ENCODE measurements at regions not wholly inside any gene's neighbourhood (a gene's known extent, or its start where the extent isn't known, plus 50 kb on each side); places are given as distances from the start of the nearest gene placed in this dataset.

- H3K4me3 ChIP-seq (ENCODE audit: low read length), result no peak overlapping the region
- no peak for DNase-seq
- no peak overlapping the region for H3K27ac Mint-ChIP-seq
- no peak for ATAC-seq
- no peaks in the 10 kb centered on the region for H3K36me3 ChIP-seq (ENCODE audit: control insufficient read depth, insufficient read depth, low read length)
- no peak overlapping the region for H3K27ac ChIP-seq (ENCODE audit: low read length)
- TF ChIP-seq CTCF (IDR thresholded peaks at IDR 0.05), result no peak
- intact Hi-C loops (cut with micrococcal nuclease), result no loop called here
- H3K9me3 ChIP-seq (ENCODE audit: control insufficient read depth, insufficient read depth, low read length), result no peaks in the 10 kb centered on the region
- no peaks in the 10 kb centered on the region for H3K4me1 Mint-ChIP-seq
- H3K36me3 Mint-ChIP-seq, result no peaks in the 10 kb centered on the region
- H3K9me3 Mint-ChIP-seq, result peaks cover 4 to 9% of the 10 kb centered on the region in 2 donors
- H3K4me3 Mint-ChIP-seq, result no peak overlapping the region
- H3K4me1 ChIP-seq (ENCODE audit: control insufficient read depth, insufficient read depth, low read length), result no peaks in the 10 kb centered on the region
- H3K27me3 ChIP-seq (ENCODE audit: control insufficient read depth, insufficient read depth, low read length), result no peaks in the 10 kb centered on the region
- H3K27me3 Mint-ChIP-seq (ENCODE audit: low read depth in 2 of 2), result peaks cover 0 to 2% of the 10 kb centered on the region in 2 donors
- 60% methylated on average over 1 of the region's 2 CpGs for WGBS (ENCODE audit: insufficient coverage)
Observed at GRCh38 chr3:22887664-22888291, 315.3 kb upstream of the UBE2E2 start.

- Histone ChIP-seq H3K27ac (ENCODE audit: low read length) (no peak overlapping the region), H3K4me1 (ENCODE audit: control insufficient read depth, insufficient read depth, low read length) (no peaks in the 10 kb centered on the region), H3K27me3 (ENCODE audit: control insufficient read depth, insufficient read depth, low read length) (no peaks in the 10 kb centered on the region), H3K4me3 (ENCODE audit: low read length) (no peak overlapping the region), H3K9me3 (ENCODE audit: control insufficient read depth, insufficient read depth, low read length) (no peaks in the 10 kb centered on the region), H3K36me3 (ENCODE audit: control insufficient read depth, insufficient read depth, low read length) (no peaks in the 10 kb centered on the region)
- 86% methylated on average over 1 of the region's 2 CpGs for WGBS (ENCODE audit: insufficient coverage)
- TF ChIP-seq CTCF (IDR thresholded peaks at IDR 0.05), result no peak
- DNase-seq, result no peak
- Mint-ChIP-seq H3K9me3 (peaks cover 6 to 12% of the 10 kb centered on the region in 2 donors), H3K27ac (no peak overlapping the region), H3K4me1 (no peaks in the 10 kb centered on the region), H3K27me3 (ENCODE audit: low read depth in 2 of 2) (peaks cover 0 to 2% of the 10 kb centered on the region in 2 donors), H3K36me3 (no peaks in the 10 kb centered on the region), H3K4me3 (no peak overlapping the region)
- intact Hi-C loops (cut with micrococcal nuclease), result no loop called here
- ATAC-seq, result no peak
Observed at GRCh38 chr3:22893101-22893500, 310.0 kb upstream of the UBE2E2 start.

GRCh38 chr3:22893644-22894325 is 309.3 kb upstream of the UBE2E2 start:
- Histone ChIP-seq H3K27me3 (ENCODE audit: control insufficient read depth, insufficient read depth, low read length) (no peaks in the 10 kb centered on the region), H3K9me3 (ENCODE audit: control insufficient read depth, insufficient read depth, low read length) (no peaks in the 10 kb centered on the region), H3K4me1 (ENCODE audit: control insufficient read depth, insufficient read depth, low read length) (no peaks in the 10 kb centered on the region), H3K4me3 (ENCODE audit: low read length) (no peak overlapping the region), H3K36me3 (ENCODE audit: control insufficient read depth, insufficient read depth, low read length) (no peaks in the 10 kb centered on the region), H3K27ac (ENCODE audit: low read length) (no peak overlapping the region)
- intact Hi-C loops (cut with micrococcal nuclease), result no loop called here
- TF ChIP-seq CTCF (IDR thresholded peaks at IDR 0.05), result no peak
- H3K4me1 Mint-ChIP-seq, result no peaks in the 10 kb centered on the region
- no peak for DNase-seq
- H3K27me3 Mint-ChIP-seq (ENCODE audit: low read depth in 2 of 2), result peaks cover 0 to 2% of the 10 kb centered on the region in 2 donors
- ATAC-seq, result no peak
- 79% methylated on average over 3 of the region's 3 CpGs for WGBS (ENCODE audit: insufficient coverage)
- no peaks in the 10 kb centered on the region for H3K36me3 Mint-ChIP-seq
- no peak overlapping the region for H3K4me3 Mint-ChIP-seq
- H3K27ac Mint-ChIP-seq, result no peak overlapping the region
- peaks cover 6 to 12% of the 10 kb centered on the region in 2 donors for H3K9me3 Mint-ChIP-seq
